Common myeloid progenitor, CD34-positive (primary cell): ENCODE measurements at regions not wholly inside any gene's neighbourhood (a gene's known extent, or its start where the extent isn't known, plus 50 kb on each side); places are given as distances from the start of the nearest gene placed in this dataset.

Source experiments
- CTCF ChIA-PET: fragments of 350-600 bp; sonication (Branson Sonifier 250); formaldehyde crosslinking; loops from one replicate; lab custom pipeline; 2021; ENCODE audit warnings: antibody characterized with exemption; lab: Charles Lee
- POLR2A ChIA-PET: fragments of 350-600 bp; sonication (Branson Sonifier 250); formaldehyde crosslinking; loops from one replicate; lab custom pipeline; 2021; ENCODE audit warnings: antibody characterized with exemption; lab: Charles Lee
- DNase-seq, 3 donors: peaks; one replicate each; pipeline versions ENCODE4 v3.0.0 to v3.0.0-alpha.2; 2013
- H3K27ac ChIP-seq, 2 experiments: 1 replicate in 1 of 2; 2 replicates in 1 of 2; pipeline ENCODE4 v1.7.0; 2013; ENCODE audit warnings: inconsistent platforms in 2 of 2, low read length in 2 of 2, mild to moderate bottlenecking in 2 of 2, low read depth in 1 of 2, moderate library complexity in 1 of 2; ENCODE audit not compliant: severe bottlenecking in 2 of 2, insufficient read depth in 1 of 2, poor library complexity in 1 of 2
- H3K27me3 ChIP-seq, 5 experiments: replicated peaks in 2 of 5; 1 replicate in 3 of 5; 2 replicates in 2 of 5; pipeline versions ENCODE4 v1.6.1 to v1.7.0; 2013; ENCODE audit warnings: low read length in 4 of 5, mild to moderate bottlenecking in 2 of 5, moderate library complexity in 2 of 5, inconsistent platforms in 1 of 5; ENCODE audit not compliant: insufficient read depth in 5 of 5, control insufficient read depth in 4 of 5
- H3K36me3 ChIP-seq, 4 experiments: 1 replicate in 2 of 4; 2 replicates in 2 of 4; pipeline versions ENCODE4 v1.6.1 to v1.7.0; 2013; ENCODE audit warnings: low read length in 3 of 4, control low read depth in 1 of 4, mild to moderate bottlenecking in 1 of 4; ENCODE audit not compliant: control insufficient read depth in 4 of 4, insufficient read depth in 4 of 4
- H3K4me1 ChIP-seq, 4 experiments: 1 replicate in 3 of 4; 2 replicates in 1 of 4; pipeline versions ENCODE4 v1.6.1 to v1.7.1; 2013; ENCODE audit warnings: low read length in 3 of 4, mild to moderate bottlenecking in 3 of 4, control low read depth in 1 of 4, inconsistent platforms in 1 of 4, moderate library complexity in 1 of 4; ENCODE audit not compliant: control insufficient read depth in 4 of 4, insufficient read depth in 4 of 4; ENCODE audit errors: control extremely low read depth in 1 of 4
- H3K4me3 ChIP-seq, 7 experiments: 1 replicate in 4 of 7; 2 replicates in 3 of 7; pipeline versions ENCODE4 v1.5.1 to v1.7.0; 2013; ENCODE audit warnings: mild to moderate bottlenecking in 7 of 7, low read length in 6 of 7, moderate library complexity in 6 of 7, inconsistent platforms in 2 of 7, low read depth in 2 of 7, control low read depth in 1 of 7; ENCODE audit not compliant: insufficient read depth in 4 of 7, control insufficient read depth in 1 of 7; ENCODE audit errors: extremely low read depth in 1 of 7
- H3K9me3 ChIP-seq, 5 experiments: 1 replicate in 4 of 5; 2 replicates in 1 of 5; pipeline versions ENCODE4 v1.6.1 to v1.7.1; 2013; ENCODE audit warnings: low read length in 4 of 5, mild to moderate bottlenecking in 2 of 5, inconsistent platforms in 1 of 5, low read depth in 1 of 5, moderate library complexity in 1 of 5; ENCODE audit not compliant: control insufficient read depth in 4 of 5, insufficient read depth in 2 of 5; ENCODE audit errors: control extremely low read depth in 1 of 5
- WGBS: methylation state at CpG from one replicate; pipeline ENCODE4 v1.1.5; 2013; ENCODE audit not compliant: insufficient coverage; 5-methylcytosine and 5-hydroxymethylcytosine counted together

GRCh38 chr5:74927336-74927735, 61.1 kb upstream of the FAM169A start:
- H3K27me3 ChIP-seq: no peaks in the 10 kb centered on the region
- ChIA-PET CTCF (interaction anchor here (1.0 to 2.8 kb wide), 4 partner anchors 8 to 122 kb away, joined by 3 to 13 read pairs (median 10); no protein-coding TSS in a partner anchor), POLR2A (no interaction called here)
- H3K4me3 ChIP-seq: no peak overlapping the region
- no peak for DNase-seq
- H3K36me3 ChIP-seq: no peaks in the 10 kb centered on the region
- H3K4me1 ChIP-seq: no peaks in the 10 kb centered on the region
- H3K9me3 ChIP-seq: no peaks in the 10 kb centered on the region
- H3K27ac ChIP-seq: no peak overlapping the region
- WGBS: no CpG with 5 or more reads among the region's 2 CpGs

DNA sequence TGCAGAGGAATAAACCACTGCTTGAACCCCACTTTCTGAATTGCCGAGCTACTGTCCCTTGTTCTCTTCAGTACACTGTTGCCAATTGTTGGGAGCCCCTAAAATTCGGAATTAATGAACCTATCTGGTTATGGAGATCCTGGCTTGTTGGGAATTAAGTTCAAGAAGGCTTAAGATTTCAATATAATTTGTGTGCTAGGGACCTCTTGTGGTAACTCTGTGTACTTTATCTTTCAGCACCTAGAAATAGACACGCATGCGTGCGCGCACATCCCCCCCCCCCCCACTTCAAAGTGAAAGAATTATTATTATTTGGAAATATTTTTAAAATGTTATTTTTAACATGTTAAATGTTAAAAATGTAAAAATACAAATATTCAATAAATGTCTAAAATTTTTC, 53.3 kb upstream of the FAM169A start:
- Histone ChIP-seq H3K27ac (no peak overlapping the region), H3K36me3 (no peaks in the 10 kb centered on the region), H3K27me3 (no peaks in the 10 kb centered on the region), H3K4me3 (no peak overlapping the region), H3K4me1 (no peaks in the 10 kb centered on the region), H3K9me3 (no peaks in the 10 kb centered on the region)
- CTCF ChIA-PET: interaction anchor here (0.8 to 3.1 kb wide), 9 partner anchors 12 to 1012 kb away, joined by 3 to 20 read pairs (median 6); partner anchors contain the start of genes GFM2 and NSA2
- 60% methylated on average over 1 of the region's 6 CpGs for WGBS
- DNase-seq: peak; percentile 64 to 77 (median 71)
- POLR2A ChIA-PET: no interaction called here

DNA sequence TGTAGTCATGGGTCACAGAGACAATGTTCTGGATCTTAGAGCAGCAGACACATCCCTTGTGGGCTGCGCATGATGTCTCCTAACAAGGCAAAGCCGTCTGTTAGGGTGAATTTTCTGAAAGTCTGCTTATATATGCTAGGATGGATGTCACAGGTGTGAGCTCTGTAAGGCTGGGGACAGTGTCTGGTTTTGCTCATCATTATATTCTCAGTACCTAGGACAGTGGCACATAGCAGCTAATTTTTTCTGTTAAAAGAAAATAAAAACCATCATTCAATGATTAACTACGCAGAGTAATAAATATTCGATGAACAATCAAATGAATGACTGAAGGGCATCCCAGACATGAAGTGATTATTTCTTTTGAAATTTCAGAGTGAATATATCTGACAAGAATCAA, 52.9 kb upstream of the FAM169A start:
- DNase-seq: no peak
- CTCF ChIA-PET: interaction anchor here (0.8 to 3.1 kb wide), 9 partner anchors 11 to 1012 kb away, joined by 3 to 20 read pairs (median 6); partner anchors contain the start of genes GFM2 and NSA2
- POLR2A ChIA-PET: no interaction called here
- Histone ChIP-seq H3K36me3 (no peaks in the 10 kb centered on the region), H3K9me3 (no peaks in the 10 kb centered on the region), H3K27ac (no peak overlapping the region), H3K4me3 (no peak overlapping the region), H3K4me1 (no peaks in the 10 kb centered on the region), H3K27me3 (no peaks in the 10 kb centered on the region)
- WGBS: no CpG with 5 or more reads among the region's 4 CpGs

DNA sequence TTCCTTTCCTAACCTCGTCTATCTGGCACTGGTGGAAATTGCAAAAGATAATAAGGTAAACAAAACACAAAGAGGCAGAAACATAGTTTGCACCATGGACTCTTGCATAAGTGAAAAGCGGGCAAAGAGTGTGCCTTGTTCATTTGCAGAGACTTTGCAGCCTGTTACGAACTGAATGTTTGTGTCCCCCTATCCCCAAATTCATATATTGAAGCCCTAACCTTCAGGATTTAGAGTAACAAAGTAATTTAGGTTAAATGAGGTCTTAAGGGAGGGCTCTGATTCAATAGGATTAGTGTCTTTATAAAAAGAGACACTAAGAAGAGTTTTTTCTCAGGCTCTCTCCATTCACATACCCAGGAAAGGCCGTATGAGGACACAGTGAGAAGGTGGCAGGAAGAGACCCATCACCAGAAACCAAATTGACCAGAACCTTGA, 52.1 kb upstream of the FAM169A start:
- no peak overlapping the region for H3K4me3 ChIP-seq
- no peaks in the 10 kb centered on the region for H3K27me3 ChIP-seq
- ChIA-PET CTCF (interaction anchor here (1.2 to 3.1 kb wide), 4 partner anchors 10 to 273 kb away, joined by 3 to 20 read pairs (median 8); partner anchors contain the start of genes GFM2 and NSA2), POLR2A (no interaction called here)
- H3K36me3 ChIP-seq: no peaks in the 10 kb centered on the region
- DNase-seq: no peak
- no peak overlapping the region for H3K27ac ChIP-seq
- no peaks in the 10 kb centered on the region for H3K4me1 ChIP-seq
- whole genome bisulfite sequencing: 100% methylated on average over 1 of the region's 4 CpGs
- no peaks in the 10 kb centered on the region for H3K9me3 ChIP-seq

DNA sequence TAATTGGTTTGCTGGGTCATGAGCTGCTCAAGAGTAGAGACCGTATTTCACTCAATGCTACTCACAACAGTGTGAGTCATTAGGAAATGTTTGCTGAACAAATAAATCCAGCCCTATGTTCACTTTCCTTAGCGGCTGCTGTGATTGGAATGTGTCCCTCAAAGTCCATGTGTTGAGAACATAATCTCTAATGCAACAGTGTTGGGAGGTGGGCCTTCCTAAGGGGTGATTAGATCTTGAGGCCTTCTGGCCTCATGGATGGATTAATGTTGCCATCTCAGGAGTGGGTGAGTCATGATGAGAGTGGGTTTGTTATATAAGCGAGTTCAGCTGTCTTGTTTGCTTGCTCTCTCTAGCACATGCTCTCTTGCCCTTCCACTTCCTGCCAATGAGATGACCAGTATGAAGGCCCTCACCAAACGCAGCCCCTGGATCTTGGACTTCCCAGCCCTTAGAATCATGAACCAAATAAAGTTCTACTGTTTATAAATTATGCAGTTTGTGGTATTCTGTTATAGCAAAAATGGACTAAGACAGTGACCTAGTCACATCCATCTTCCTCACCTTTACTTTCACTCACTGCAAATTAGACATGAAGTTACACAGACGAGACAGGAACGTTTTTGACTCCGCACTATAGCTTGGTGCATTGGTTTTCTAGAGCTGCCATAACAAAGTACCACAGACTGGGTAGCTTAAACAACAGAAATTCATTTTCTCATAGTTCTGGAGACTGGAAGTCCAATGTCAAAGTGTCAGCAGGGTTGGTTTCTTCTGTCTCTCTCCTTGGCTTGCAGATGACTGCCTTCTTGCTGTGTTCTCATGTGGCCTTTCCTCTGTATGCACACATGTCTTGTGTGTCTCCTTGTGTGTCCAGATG, 50.9 kb upstream of the FAM169A start:
- POLR2A ChIA-PET: no interaction called here
- DNase-seq: no peak

More for the DNA sequence above, 50.9 kb upstream of the FAM169A start:
- Histone ChIP-seq H3K27ac (no peak overlapping the region), H3K4me1 (no peaks in the 10 kb centered on the region), H3K9me3 (no peaks in the 10 kb centered on the region), H3K36me3 (no peaks in the 10 kb centered on the region), H3K27me3 (no peaks in the 10 kb centered on the region), H3K4me3 (no peak overlapping the region)
- 98% methylated on average over 5 of the region's 7 CpGs for WGBS
- CTCF ChIA-PET: interaction anchor here (2.0 to 3.1 kb wide), 2 partner anchors 150 to 244 kb away, joined by 9 to 20 read pairs; partner anchors contain the start of genes GFM2 and NSA2
